ENCODE measurements at regions not wholly inside any gene's neighbourhood (a gene's known extent, or its start where the extent isn't known, plus 50 kb on each side); places are given as distances from the start of the nearest gene placed in this dataset.
"Not testable (repeated sequence)": the region's sequence is repeated elsewhere in the genome, so short reads cannot be mapped to it uniquely, and the experiment has no call there.

DNA sequence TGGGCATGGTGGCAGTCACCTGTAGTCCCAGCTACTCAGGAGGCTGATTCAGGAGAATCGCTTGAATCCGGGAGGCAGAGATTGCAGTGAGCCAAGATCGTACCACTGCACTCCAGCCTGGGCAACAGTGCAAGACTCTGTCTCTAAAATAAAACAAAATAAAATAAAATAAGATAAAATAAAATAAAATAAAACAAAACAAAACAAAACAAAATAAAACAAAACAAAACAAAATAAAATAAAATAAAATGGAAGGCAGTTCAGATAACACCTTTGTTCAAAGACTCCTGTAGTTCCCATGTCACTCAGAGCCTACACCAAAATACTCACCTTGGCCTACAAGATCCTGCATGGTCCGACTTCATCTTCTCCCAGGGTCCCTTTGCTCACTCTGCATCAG, 61.3 kb downstream of the SYF2 start:
- H3K79me2 ChIP-seq (ENCODE audit: insufficient read depth, low read depth, low read length); H3K27ac ChIP-seq (ENCODE audit: low read depth, low read length, poor library complexity, severe bottlenecking); H3K36me3 ChIP-seq (ENCODE audit: insufficient read depth, low read length); H3K4me3 ChIP-seq (ENCODE audit: low read depth, low read length, poor library complexity, severe bottlenecking); H3K9me3 ChIP-seq (ENCODE audit: low read length); H2AFZ ChIP-seq (ENCODE audit: low read length); intact Hi-C loops (cut with micrococcal nuclease; ENCODE audit: unreplicated experiment); CTCF ChIA-PET (ENCODE audit: unreplicated experiment); H4K20me1 ChIP-seq (ENCODE audit: insufficient read depth, low read length); H3K9me2 ChIP-seq (ENCODE audit: insufficient read depth, low read length); H3K4me2 ChIP-seq (ENCODE audit: low read length); H3K4me1 ChIP-seq (ENCODE audit: insufficient read depth, low read length, poor library complexity, severe bottlenecking); DNase-seq (ENCODE audit: low spot score); BruUV-seq (replicated peaks); POLR2A ChIA-PET: not testable (repeated sequence)

DNA sequence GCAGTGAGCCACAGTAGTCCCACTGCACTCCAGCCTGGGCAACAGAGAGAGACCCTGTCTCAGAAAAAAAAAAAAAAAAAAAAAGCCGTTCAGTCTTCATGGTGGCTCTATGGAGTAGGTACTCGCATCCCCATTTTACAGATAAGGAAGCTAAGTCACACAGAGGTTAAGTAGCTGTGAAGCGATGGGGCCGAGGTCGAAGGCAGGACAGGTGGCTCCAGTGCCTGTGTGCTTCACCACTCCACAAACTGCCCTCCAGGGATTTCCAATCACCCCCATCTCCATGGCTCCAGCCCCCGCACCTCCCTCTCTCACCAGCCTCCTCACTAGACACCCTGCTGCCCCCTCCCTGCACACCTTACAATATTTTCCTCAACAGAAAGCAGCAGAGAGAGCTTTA, 61.9 kb downstream of the SYF2 start:
- no peak for DNase-seq (ENCODE audit: low spot score)
- POLR2A ChIA-PET: no interaction called here
- no peak overlapping the region for H3K4me3 ChIP-seq (ENCODE audit: low read depth, low read length, poor library complexity, severe bottlenecking)
- H4K20me1 ChIP-seq (ENCODE audit: insufficient read depth, low read length): no peaks in the 10 kb centered on the region
- CTCF ChIA-PET (ENCODE audit: unreplicated experiment): no interaction called here
- intact Hi-C loops (cut with micrococcal nuclease; ENCODE audit: unreplicated experiment): no loop called here
- no TSS peak for BruUV-seq (replicated peaks)
- H3K4me2 ChIP-seq (ENCODE audit: low read length): no peak overlapping the region
- TF ChIP-seq EZH2phosphoT487 (IDR thresholded peaks at IDR 0.05; ENCODE audit: borderline replicate concordance, low read depth, low read length): no peak
- TF ChIP-seq, protein P1, sequence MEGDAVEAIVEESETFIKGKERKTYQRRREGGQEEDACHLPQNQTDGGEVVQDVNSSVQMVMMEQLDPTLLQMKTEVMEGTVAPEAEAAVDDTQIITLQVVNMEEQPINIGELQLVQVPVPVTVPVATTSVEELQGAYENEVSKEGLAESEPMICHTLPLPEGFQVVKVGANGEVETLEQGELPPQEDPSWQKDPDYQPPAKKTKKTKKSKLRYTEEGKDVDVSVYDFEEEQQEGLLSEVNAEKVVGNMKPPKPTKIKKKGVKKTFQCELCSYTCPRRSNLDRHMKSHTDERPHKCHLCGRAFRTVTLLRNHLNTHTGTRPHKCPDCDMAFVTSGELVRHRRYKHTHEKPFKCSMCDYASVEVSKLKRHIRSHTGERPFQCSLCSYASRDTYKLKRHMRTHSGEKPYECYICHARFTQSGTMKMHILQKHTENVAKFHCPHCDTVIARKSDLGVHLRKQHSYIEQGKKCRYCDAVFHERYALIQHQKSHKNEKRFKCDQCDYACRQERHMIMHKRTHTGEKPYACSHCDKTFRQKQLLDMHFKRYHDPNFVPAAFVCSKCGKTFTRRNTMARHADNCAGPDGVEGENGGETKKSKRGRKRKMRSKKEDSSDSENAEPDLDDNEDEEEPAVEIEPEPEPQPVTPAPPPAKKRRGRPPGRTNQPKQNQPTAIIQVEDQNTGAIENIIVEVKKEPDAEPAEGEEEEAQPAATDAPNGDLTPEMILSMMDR (conservative IDR thresholded peaks at IDR 0.05; ENCODE audit: low read length): no peak
- no peak overlapping the region for H3K27ac ChIP-seq (ENCODE audit: low read depth, low read length, poor library complexity, severe bottlenecking)
- no peaks in the 10 kb centered on the region for H3K9me3 ChIP-seq (ENCODE audit: low read length)
- H2AFZ ChIP-seq (ENCODE audit: low read length): no peak overlapping the region
- H3K4me1 ChIP-seq (ENCODE audit: insufficient read depth, low read length, poor library complexity, severe bottlenecking): no peaks in the 10 kb centered on the region
- no peaks in the 10 kb centered on the region for H3K79me2 ChIP-seq (ENCODE audit: insufficient read depth, low read depth, low read length)
- no peaks in the 10 kb centered on the region for H3K9me2 ChIP-seq (ENCODE audit: insufficient read depth, low read length)
- H3K36me3 ChIP-seq (ENCODE audit: insufficient read depth, low read length): no peaks in the 10 kb centered on the region

DNA sequence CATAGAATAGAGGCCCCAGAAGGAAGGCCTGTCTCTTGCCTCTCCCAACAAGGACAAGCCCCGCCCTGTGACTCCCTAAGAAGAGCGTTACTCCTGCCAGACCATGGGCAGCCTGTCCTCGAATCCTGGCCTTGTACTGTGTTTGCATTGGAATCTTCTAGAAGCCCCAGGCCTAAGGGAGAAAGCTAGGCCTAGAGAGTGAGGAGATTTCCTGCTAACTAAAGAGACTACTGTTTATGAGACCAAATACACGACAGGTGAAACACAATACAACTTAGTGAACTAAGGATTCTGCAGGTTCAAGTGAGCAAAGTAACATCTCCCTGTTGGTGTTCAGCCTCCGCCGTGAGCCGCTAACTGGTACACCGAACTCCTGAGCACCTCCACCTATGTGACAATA, 62.7 kb downstream of the SYF2 start:
- no peaks in the 10 kb centered on the region for H3K36me3 ChIP-seq (ENCODE audit: insufficient read depth, low read length)
- no TSS peak for BruUV-seq (replicated peaks)
- no peaks in the 10 kb centered on the region for H3K4me1 ChIP-seq (ENCODE audit: insufficient read depth, low read length, poor library complexity, severe bottlenecking)
- ChIA-PET CTCF (ENCODE audit: unreplicated experiment) (interaction anchor here (0.5 kb wide), 1 partner anchor 66 kb away, joined by 9 read pairs; no protein-coding TSS in a partner anchor), POLR2A (no interaction called here)
- TF ChIP-seq EZH2phosphoT487 (IDR thresholded peaks at IDR 0.05; ENCODE audit: borderline replicate concordance, low read depth, low read length): no peak
- TF ChIP-seq, protein P1 (conservative IDR thresholded peaks at IDR 0.05; ENCODE audit: low read length): no peak
- H3K27ac ChIP-seq (ENCODE audit: low read depth, low read length, poor library complexity, severe bottlenecking): no peak overlapping the region
- H2AFZ ChIP-seq (ENCODE audit: low read length): no peak overlapping the region
- no peaks in the 10 kb centered on the region for H4K20me1 ChIP-seq (ENCODE audit: insufficient read depth, low read length)
- no peak for DNase-seq (ENCODE audit: low spot score)
- intact Hi-C loops (cut with micrococcal nuclease; ENCODE audit: unreplicated experiment): no loop called here
- H3K4me3 ChIP-seq (ENCODE audit: low read depth, low read length, poor library complexity, severe bottlenecking): no peak overlapping the region
- H3K9me3 ChIP-seq (ENCODE audit: low read length): no peaks in the 10 kb centered on the region
- 0 out of 2 replicates have a peak, but pooled peaks cover 3% of the 10 kb centered on the region for H3K9me2 ChIP-seq (ENCODE audit: insufficient read depth, low read length)
- no peak overlapping the region for H3K4me2 ChIP-seq (ENCODE audit: low read length)
- no peaks in the 10 kb centered on the region for H3K79me2 ChIP-seq (ENCODE audit: insufficient read depth, low read depth, low read length)
